Gastroesophageal sphincter (tissue), 3 donors: ENCODE measurements at regions not wholly inside any gene's neighbourhood (a gene's known extent, or its start where the extent isn't known, plus 50 kb on each side); places are given as distances from the start of the nearest gene placed in this dataset.

Source experiments
- EP300 ChIP-seq: sonication (generic); formaldehyde crosslinking; IDR thresholded peaks from one replicate; pipeline ENCODE4 v1.6.1; 2017; ENCODE audit warnings: antibody characterized with exemption, mild to moderate bottlenecking
- POLR2A ChIP-seq, 2 donors: fragments of 450-650 bp; IDR thresholded peaks; one replicate each; pipeline ENCODE4 v1.6.1; 2017; ENCODE audit warnings: antibody characterized with exemption in 2 of 2, mild to moderate bottlenecking in 2 of 2, moderate library complexity in 1 of 2
- POLR2AphosphoS5 ChIP-seq: sonication (generic); formaldehyde crosslinking; IDR thresholded peaks from one replicate; pipeline ENCODE4 v1.6.1; 2017; ENCODE audit warnings: antibody characterized with exemption
- TF ChIP-seq, protein P1 (sequence below), 4 experiments: fragments of 200-600 bp in 2 of 4; fragments of 450-650 bp in 2 of 4; sonication (generic) in 1 of 4; IDR thresholded peaks; one replicate each; pipeline ENCODE4 v1.5.1; 2017 to 2019; ENCODE audit warnings: antibody characterized with exemption in 4 of 4, mild to moderate bottlenecking in 2 of 4, moderate library complexity in 2 of 4

DNA sequence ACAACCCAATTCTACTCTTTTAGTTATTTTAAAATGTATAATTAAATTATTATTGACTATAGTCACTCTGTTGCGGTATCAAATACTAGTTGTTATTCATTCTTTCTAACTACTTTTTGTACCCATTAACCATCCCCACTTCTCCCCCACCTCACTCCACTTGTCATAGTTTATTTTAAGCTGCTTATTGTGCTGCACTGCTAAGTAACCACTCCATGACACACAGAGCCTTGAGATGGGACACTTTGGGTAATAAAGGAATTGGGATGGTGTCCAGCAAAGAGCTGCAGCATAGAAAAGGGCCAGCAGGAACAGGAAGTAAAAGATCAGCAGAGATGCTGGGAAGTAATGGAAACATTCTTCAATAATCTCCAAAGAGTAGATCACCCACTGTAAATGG lies 123.0 kb downstream of the RPS29 start:
- TF ChIP-seq, protein P1, sequence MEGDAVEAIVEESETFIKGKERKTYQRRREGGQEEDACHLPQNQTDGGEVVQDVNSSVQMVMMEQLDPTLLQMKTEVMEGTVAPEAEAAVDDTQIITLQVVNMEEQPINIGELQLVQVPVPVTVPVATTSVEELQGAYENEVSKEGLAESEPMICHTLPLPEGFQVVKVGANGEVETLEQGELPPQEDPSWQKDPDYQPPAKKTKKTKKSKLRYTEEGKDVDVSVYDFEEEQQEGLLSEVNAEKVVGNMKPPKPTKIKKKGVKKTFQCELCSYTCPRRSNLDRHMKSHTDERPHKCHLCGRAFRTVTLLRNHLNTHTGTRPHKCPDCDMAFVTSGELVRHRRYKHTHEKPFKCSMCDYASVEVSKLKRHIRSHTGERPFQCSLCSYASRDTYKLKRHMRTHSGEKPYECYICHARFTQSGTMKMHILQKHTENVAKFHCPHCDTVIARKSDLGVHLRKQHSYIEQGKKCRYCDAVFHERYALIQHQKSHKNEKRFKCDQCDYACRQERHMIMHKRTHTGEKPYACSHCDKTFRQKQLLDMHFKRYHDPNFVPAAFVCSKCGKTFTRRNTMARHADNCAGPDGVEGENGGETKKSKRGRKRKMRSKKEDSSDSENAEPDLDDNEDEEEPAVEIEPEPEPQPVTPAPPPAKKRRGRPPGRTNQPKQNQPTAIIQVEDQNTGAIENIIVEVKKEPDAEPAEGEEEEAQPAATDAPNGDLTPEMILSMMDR (IDR thresholded peaks at IDR 0.05): no peak
- TF ChIP-seq POLR2AphosphoS5 (no peak), EP300 (no peak), POLR2A (IDR thresholded peaks at IDR 0.05) (no peak)
